SK-N-SH (cell line): ENCODE measurements at regions not wholly inside any gene's neighbourhood (a gene's known extent, or its start where the extent isn't known, plus 50 kb on each side); places are given as distances from the start of the nearest gene placed in this dataset.

Experiments used
- CTCF ChIP-seq: fragments of 200-600 bp; sonication (generic); IDR thresholded peaks from 2 replicates; pipeline ENCODE4 v1.6.1; 2017; ENCODE audit warnings: antibody characterized with exemption, mild to moderate bottlenecking, moderate library complexity
- GABPA ChIP-seq: IDR thresholded peaks from 2 replicates; pipeline ENCODE4 v1.4.0; 2012; ENCODE audit warnings: low read depth, mild to moderate bottlenecking
- IRF3 ChIP-seq: fragments of 150-350 bp; IDR thresholded peaks from 2 replicates; pipeline ENCODE4 v1.6.1; 2016; ENCODE audit warnings: mild to moderate bottlenecking, low read depth, low read length
- POLR2AphosphoS5 ChIP-seq: IDR thresholded peaks from 2 replicates; pipeline ENCODE4 v1.6.1; 2012; ENCODE audit warnings: low read depth, low read length
- RFX5 ChIP-seq: IDR thresholded peaks from 2 replicates; pipeline ENCODE4 v1.6.1; 2012; ENCODE audit warnings: mild to moderate bottlenecking, improper control_type of control experiment, low read length
- TF ChIP-seq, protein P1 (sequence below): IDR thresholded peaks from 2 replicates; pipeline ENCODE4 v1.6.1; 2012; ENCODE audit warnings: mild to moderate bottlenecking, low read depth, low read length, moderate library complexity

DNA sequence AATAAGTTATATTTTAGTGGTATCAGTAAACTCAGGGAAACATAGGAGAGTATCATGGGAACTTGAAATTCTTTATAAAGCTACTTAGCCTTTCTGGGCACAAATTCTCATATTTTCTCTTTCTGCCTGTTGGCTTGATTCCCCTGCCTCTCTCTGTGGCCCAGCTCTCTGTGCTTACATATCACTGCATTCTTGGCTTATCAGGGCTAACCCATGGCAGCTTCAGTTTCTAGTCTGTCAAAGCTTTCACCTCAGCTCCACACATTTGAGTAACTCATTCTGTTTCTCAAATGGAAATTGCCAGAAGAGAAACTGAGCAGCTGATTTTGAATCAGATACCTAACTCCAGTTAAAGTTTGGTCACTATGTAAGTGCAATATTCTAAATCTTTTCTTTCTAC, 713.1 kb downstream of the DNAJB9 start:
- no peak for TF ChIP-seq POLR2AphosphoS5
- TF ChIP-seq CTCF, result no peak
- no peak for TF ChIP-seq GABPA
- TF ChIP-seq, protein P1, sequence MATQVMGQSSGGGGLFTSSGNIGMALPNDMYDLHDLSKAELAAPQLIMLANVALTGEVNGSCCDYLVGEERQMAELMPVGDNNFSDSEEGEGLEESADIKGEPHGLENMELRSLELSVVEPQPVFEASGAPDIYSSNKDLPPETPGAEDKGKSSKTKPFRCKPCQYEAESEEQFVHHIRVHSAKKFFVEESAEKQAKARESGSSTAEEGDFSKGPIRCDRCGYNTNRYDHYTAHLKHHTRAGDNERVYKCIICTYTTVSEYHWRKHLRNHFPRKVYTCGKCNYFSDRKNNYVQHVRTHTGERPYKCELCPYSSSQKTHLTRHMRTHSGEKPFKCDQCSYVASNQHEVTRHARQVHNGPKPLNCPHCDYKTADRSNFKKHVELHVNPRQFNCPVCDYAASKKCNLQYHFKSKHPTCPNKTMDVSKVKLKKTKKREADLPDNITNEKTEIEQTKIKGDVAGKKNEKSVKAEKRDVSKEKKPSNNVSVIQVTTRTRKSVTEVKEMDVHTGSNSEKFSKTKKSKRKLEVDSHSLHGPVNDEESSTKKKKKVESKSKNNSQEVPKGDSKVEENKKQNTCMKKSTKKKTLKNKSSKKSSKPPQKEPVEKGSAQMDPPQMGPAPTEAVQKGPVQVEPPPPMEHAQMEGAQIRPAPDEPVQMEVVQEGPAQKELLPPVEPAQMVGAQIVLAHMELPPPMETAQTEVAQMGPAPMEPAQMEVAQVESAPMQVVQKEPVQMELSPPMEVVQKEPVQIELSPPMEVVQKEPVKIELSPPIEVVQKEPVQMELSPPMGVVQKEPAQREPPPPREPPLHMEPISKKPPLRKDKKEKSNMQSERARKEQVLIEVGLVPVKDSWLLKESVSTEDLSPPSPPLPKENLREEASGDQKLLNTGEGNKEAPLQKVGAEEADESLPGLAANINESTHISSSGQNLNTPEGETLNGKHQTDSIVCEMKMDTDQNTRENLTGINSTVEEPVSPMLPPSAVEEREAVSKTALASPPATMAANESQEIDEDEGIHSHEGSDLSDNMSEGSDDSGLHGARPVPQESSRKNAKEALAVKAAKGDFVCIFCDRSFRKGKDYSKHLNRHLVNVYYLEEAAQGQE, result no peak
- no peak for TF ChIP-seq RFX5
- no peak for TF ChIP-seq IRF3
